WTC11 (cell line): ENCODE measurements at regions not wholly inside any gene's neighbourhood (a gene's known extent, or its start where the extent isn't known, plus 50 kb on each side); places are given as distances from the start of the nearest gene placed in this dataset.

ENCODE experiments used
- ATAC-seq: fragments of 200-7000 bp; cut with Tn5 transposase; 2 replicates; pipeline ENCODE4 v1.10.0; 2021; ENCODE audit warnings: mild to moderate bottlenecking, moderate library complexity
- CTCF ChIA-PET: fragments of 300-600 bp; sonication (Branson Sonifier 250); formaldehyde crosslinking; loops from one replicate; lab custom pipeline; 2021; ENCODE audit warnings: antibody characterized with exemption; lab: Charles Lee
- POLR2A ChIA-PET: fragments of 350-600 bp; sonication (Branson Sonifier 250); formaldehyde crosslinking; loops from one replicate; lab custom pipeline; 2021; ENCODE audit warnings: antibody characterized with exemption; lab: Charles Lee
- DNase-seq: peaks from one replicate; pipeline ENCODE4 v3.0.0; 2021; ENCODE audit warnings: low spot score
- H3K27ac Mint-ChIP-seq: 2 replicates; pipeline ENCODE4 v1.8.0; 2021; ENCODE audit warnings: mixed read lengths
- H3K27me3 Mint-ChIP-seq: 2 replicates; pipeline ENCODE4 v1.8.0; 2021; ENCODE audit warnings: low read depth, mild to moderate bottlenecking, moderate library complexity, mixed read lengths
- H3K36me3 Mint-ChIP-seq: 2 replicates; pipeline ENCODE4 v1.8.0; 2021; ENCODE audit warnings: mixed read lengths
- H3K4me1 Mint-ChIP-seq: 2 replicates; pipeline ENCODE4 v1.8.0; 2022; ENCODE audit warnings: mixed read lengths
- H3K4me3 Mint-ChIP-seq: 2 replicates; pipeline ENCODE4 v1.8.0; 2021; ENCODE audit warnings: mild to moderate bottlenecking, moderate library complexity, mixed read lengths
- H3K9me3 Mint-ChIP-seq: 2 replicates; pipeline ENCODE4 v1.8.0; 2021; ENCODE audit warnings: mixed read lengths
- ATF2 ChIP-seq: sonication (generic); formaldehyde crosslinking; IDR thresholded peaks from 2 replicates; pipeline ENCODE4 v1.8.1; 2022; ENCODE audit warnings: low read depth, missing genetic modification reagents, borderline replicate concordance
- ATF6 ChIP-seq: sonication (generic); formaldehyde crosslinking; IDR thresholded peaks from 2 replicates; pipeline ENCODE4 v1.8.1; 2023; ENCODE audit warnings: mild to moderate bottlenecking, missing genetic modification reagents
- CREM ChIP-seq: sonication (generic); formaldehyde crosslinking; IDR thresholded peaks from 2 replicates; pipeline ENCODE4 v1.8.1; 2022; ENCODE audit warnings: mild to moderate bottlenecking, missing genetic modification reagents, moderate library complexity
- CTCF ChIP-seq: fragments of 200-600 bp; IDR thresholded peaks from 2 replicates; pipeline ENCODE4 v1.8.0; 2022; ENCODE audit warnings: antibody characterized with exemption
- E2F1 ChIP-seq: sonication (generic); formaldehyde crosslinking; IDR thresholded peaks from 2 replicates; pipeline ENCODE4 v1.8.0; 2022; ENCODE audit warnings: mild to moderate bottlenecking, missing genetic modification reagents
- E2F5 ChIP-seq: sonication (generic); formaldehyde crosslinking; IDR thresholded peaks from 2 replicates; pipeline ENCODE4 v1.8.1; 2022; ENCODE audit warnings: mild to moderate bottlenecking, moderate library complexity, missing genetic modification reagents
- MLX ChIP-seq: sonication (generic); formaldehyde crosslinking; IDR thresholded peaks from 2 replicates; pipeline ENCODE4 v1.8.1; 2023; ENCODE audit warnings: mild to moderate bottlenecking, missing genetic modification reagents, moderate library complexity
- NR1H2 ChIP-seq: sonication (generic); formaldehyde crosslinking; IDR thresholded peaks from 2 replicates; pipeline ENCODE4 v1.9.0; 2021; ENCODE audit warnings: mild to moderate bottlenecking, moderate library complexity, missing genetic modification reagents
- NR3C1 ChIP-seq: sonication (generic); formaldehyde crosslinking; conservative IDR thresholded peaks from 2 replicates; pipeline ENCODE4 v1.8.1; 2023; ENCODE audit warnings: low read depth, mild to moderate bottlenecking, missing genetic modification reagents
- OVOL2 ChIP-seq: fragments of 250-450 bp; sonication (Bioruptor Pico); IDR thresholded peaks from 2 replicates; pipeline ENCODE4 v1.9.0; 2021; ENCODE audit warnings: mild to moderate bottlenecking, borderline replicate concordance
- PREB ChIP-seq: sonication (generic); formaldehyde crosslinking; IDR thresholded peaks from 2 replicates; pipeline ENCODE4 v1.8.1; 2022; ENCODE audit warnings: mild to moderate bottlenecking, missing genetic modification reagents, moderate library complexity, borderline replicate concordance
- TCF7 ChIP-seq: sonication (generic); formaldehyde crosslinking; IDR thresholded peaks from 2 replicates; pipeline ENCODE4 v1.8.0; 2022; ENCODE audit warnings: mild to moderate bottlenecking, low read depth, missing genetic modification reagents, moderate library complexity
- TEAD4 ChIP-seq: sonication (generic); formaldehyde crosslinking; IDR thresholded peaks from 2 replicates; pipeline ENCODE4 v1.8.0; 2022; ENCODE audit warnings: mild to moderate bottlenecking, missing genetic modification reagents
- ZBTB21 ChIP-seq: sonication (generic); formaldehyde crosslinking; IDR thresholded peaks from 2 replicates; pipeline ENCODE4 v1.8.1; 2023; ENCODE audit warnings: mild to moderate bottlenecking, missing genetic modification reagents, borderline replicate concordance
- ZNF281 ChIP-seq: sonication (generic); formaldehyde crosslinking; IDR thresholded peaks from 2 replicates; pipeline ENCODE4 v1.8.0; 2023; ENCODE audit warnings: mild to moderate bottlenecking, missing genetic modification reagents
- ZNF317 ChIP-seq: sonication (generic); formaldehyde crosslinking; IDR thresholded peaks from 2 replicates; pipeline ENCODE4 v1.8.1; 2023; ENCODE audit warnings: low read depth, mild to moderate bottlenecking, moderate library complexity, missing genetic modification reagents, borderline replicate concordance
- ZNF396 ChIP-seq: fragments of 250-450 bp; sonication (Bioruptor Pico); IDR thresholded peaks from 2 replicates; pipeline ENCODE4 v1.8.0; 2021; ENCODE audit warnings: mild to moderate bottlenecking, moderate library complexity, borderline replicate concordance
- ZSCAN18 ChIP-seq: fragments of 250-450 bp; sonication (Bioruptor Pico); IDR thresholded peaks from 2 replicates; pipeline ENCODE4 v2.1.2; 2022; ENCODE audit warnings: mild to moderate bottlenecking, moderate library complexity

GRCh38 chr18:22349317-22349898 is 68.3 kb downstream of the CTAGE1 start:
- TF ChIP-seq PREB (CRISPR knock-in tag) (no peak), NR3C1 (CRISPR knock-in tag) (no peak), CTCF (no peak), OVOL2 (CRISPR knock-in tag) (no peak), ZNF281 (CRISPR knock-in tag) (no peak), NR1H2 (CRISPR knock-in tag) (no peak), MLX (no peak), ZSCAN18 (CRISPR knock-in tag) (no peak), TCF7 (no peak), ATF6 (CRISPR knock-in tag) (no peak), ZNF396 (CRISPR knock-in tag) (no peak), E2F5 (no peak), E2F1 (CRISPR knock-in tag) (no peak), ZNF317 (CRISPR knock-in tag) (no peak), TEAD4 (no peak), CREM (no peak), ATF2 (CRISPR knock-in tag) (no peak), ZBTB21 (no peak)
- POLR2A ChIA-PET: no interaction called here
- peak overlapping the region; percentile 67 for H3K4me3 Mint-ChIP-seq
- no peak overlapping the region for H3K27ac Mint-ChIP-seq
- H3K27me3 Mint-ChIP-seq: peaks cover 91% of the 10 kb centered on the region
- H3K9me3 Mint-ChIP-seq: no peaks in the 10 kb centered on the region
- no peaks in the 10 kb centered on the region for H3K36me3 Mint-ChIP-seq
- DNase-seq (no peak), ATAC-seq (no peak)
- CTCF ChIA-PET: no interaction called here
- peaks cover 35% of the 10 kb centered on the region for H3K4me1 Mint-ChIP-seq
